GM18907 (cell line): ENCODE measurements at regions not wholly inside any gene's neighbourhood (a gene's known extent, or its start where the extent isn't known, plus 50 kb on each side); places are given as distances from the start of the nearest gene placed in this dataset.
"Not testable (repeated sequence)": the region's sequence is repeated elsewhere in the genome, so short reads cannot be mapped to it uniquely, and the experiment has no call there.

Source experiments
- ATAC-seq: cut with Tn5 transposase; IDR thresholded peaks from one replicate; pipeline ENCODE4 v1.9.1; 2021; ENCODE audit warnings: mild to moderate bottlenecking, moderate library complexity; ENCODE audit not compliant: unreplicated experiment

DNA sequence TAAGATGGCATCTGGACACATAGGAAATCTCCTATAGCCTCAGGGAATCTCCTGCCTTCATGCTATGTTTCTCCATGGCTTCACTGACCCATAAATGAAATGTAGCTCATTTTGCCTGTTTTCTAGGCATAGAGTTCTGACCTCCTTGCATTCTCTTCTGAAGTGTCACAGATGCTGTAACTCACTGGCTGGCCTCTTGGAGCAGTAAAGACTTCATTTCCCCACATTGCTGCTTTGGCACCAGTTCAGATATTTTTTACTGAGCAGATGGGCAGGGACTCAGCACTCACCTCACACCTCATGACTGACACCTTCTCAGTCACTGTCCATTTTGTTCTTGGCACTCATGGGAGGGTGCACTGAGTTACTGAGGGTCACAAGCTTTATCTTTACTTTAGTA is 286.7 kb upstream of the TGFBR2 start:
- ATAC-seq: peak; percentile 81

DNA sequence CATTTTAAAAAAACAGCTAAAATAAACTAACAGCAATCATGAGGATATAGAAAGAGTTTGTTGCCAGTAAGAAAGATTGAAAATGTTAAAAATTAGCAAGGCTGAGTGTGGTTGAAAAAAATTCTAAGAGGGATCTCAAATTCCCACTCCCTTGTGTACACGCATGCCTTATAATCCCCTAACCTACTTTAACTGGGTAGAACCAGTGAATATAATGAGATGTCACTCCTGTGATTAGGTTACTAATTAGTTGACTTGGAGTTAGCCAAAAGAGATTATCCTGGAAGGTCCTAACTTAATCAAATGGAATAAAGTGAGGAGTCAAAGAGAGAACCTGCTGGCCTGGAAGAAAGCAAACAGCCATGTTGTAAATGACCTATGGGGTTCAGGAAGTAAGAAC is 286.0 kb upstream of the TGFBR2 start:
- no peak for ATAC-seq

- ATAC-seq: no peak
Measured at GRCh38 chr3:30321065-30321464, 285.3 kb upstream of the TGFBR2 start.

- not testable (repeated sequence) for ATAC-seq
Measured at GRCh38 chr3:30323649-30324048, 282.8 kb upstream of the TGFBR2 start.

GRCh38 chr3:30324587-30324986 is 281.8 kb upstream of the TGFBR2 start:
- no peak for ATAC-seq

GRCh38 chr3:30327976-30328375 is 278.4 kb upstream of the TGFBR2 start:
- ATAC-seq: not testable (repeated sequence)

DNA sequence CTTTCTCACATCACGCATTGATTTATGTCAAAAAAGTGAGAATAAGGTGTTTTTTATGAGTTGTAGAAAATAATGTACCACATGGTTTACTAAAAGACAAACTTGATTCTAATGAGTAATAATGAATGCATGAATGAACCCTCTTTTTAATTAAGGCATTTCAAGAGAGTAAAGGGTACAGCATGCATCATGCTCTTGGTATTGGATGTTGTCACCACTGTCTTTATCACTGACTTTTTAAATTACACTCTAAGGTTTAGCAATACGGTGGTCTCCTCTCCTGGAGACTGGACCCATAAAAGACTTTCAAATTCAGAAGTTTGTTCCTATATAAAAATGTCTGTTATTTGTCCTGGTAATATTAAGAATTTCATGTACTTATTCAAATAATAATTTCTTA is 277.5 kb upstream of the TGFBR2 start:
- not testable (repeated sequence) for ATAC-seq

DNA sequence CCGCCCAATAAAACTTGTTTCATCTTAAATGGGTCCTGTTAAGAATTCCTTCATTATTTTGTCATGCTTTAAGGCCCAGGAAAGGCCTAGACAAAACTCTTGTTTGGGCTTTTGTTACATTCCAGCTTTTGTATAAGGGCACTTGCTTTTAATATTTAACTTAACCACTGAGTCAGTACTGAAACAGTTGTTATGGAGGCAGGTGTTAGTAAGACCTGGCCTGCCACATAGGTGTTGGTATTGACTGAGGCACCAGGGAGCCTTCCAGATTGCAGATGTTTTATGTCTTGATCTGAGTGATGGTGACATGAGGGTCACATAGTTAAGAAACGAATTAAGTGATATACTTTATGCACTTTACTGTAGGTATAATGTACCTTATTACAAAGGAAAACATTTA is 274.9 kb upstream of the TGFBR2 start:
- ATAC-seq: no peak

DNA sequence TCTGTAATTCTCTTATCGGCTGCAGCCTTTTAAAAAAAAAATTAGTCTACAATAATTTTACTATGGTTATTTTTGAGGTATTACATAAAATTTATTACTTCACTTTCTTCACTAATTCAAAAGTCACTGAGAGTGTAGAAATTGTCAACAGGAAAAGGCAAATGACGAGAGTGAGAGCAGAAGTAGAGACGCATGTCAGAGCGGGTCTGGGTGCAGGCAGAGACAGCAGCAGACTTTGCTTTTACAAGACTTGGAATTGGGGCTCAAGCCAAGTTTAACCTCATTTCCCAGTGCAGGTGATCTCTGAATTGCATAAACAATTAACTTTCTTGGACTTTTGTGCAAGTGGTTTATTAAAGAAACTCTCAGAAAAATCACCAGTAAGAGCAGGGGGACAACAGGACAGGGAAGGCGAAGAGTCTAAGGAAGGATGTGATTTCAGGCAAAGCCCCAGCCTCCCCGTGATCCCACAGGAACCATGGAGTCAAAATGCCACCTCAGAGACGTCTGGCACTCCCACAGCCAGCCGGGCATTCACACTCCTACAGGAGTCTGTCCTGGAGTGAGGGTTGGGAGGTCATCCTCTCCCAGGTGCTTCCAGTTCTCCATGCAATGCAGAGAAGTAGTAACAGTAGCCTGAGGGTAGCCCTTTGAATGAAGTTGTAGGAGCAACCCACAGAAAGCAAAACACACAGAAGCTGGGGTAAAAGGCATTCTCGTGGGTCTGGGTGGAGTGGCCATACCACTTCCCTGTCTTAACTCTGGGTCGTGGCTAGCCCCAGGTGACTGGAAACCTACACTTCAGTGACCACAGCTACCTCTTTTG is 274.0 kb upstream of the TGFBR2 start:
- ATAC-seq: no peak

GRCh38 chr3:30333143-30333542 is 273.3 kb upstream of the TGFBR2 start:
- ATAC-seq: no peak

GRCh38 chr3:30333903-30334302 is 272.5 kb upstream of the TGFBR2 start:
- ATAC-seq: no peak

- ATAC-seq: no peak
Measured at GRCh38 chr3:30340500-30340899, 265.9 kb upstream of the TGFBR2 start.

DNA sequence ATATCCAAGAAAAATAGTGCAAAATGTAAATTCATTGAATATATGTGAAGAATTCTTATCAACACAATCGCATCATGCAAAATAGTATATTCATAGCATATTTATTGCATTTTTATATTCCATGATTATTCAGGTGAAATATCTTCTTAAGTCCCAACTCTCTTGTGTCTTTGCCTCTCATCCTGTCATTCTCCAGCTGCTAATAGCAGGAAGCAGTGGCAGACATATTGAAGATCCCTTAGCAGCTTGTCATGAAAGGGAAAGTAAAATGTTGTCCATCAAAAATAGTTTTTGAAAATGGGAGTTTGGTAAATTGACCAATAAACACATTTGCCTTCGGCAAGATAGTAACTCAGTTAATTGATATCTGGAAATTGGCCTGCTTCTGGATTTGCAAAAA is 265.3 kb upstream of the TGFBR2 start:
- ATAC-seq: no peak

GRCh38 chr3:30341851-30342250 is 264.6 kb upstream of the TGFBR2 start:
- no peak for ATAC-seq

DNA sequence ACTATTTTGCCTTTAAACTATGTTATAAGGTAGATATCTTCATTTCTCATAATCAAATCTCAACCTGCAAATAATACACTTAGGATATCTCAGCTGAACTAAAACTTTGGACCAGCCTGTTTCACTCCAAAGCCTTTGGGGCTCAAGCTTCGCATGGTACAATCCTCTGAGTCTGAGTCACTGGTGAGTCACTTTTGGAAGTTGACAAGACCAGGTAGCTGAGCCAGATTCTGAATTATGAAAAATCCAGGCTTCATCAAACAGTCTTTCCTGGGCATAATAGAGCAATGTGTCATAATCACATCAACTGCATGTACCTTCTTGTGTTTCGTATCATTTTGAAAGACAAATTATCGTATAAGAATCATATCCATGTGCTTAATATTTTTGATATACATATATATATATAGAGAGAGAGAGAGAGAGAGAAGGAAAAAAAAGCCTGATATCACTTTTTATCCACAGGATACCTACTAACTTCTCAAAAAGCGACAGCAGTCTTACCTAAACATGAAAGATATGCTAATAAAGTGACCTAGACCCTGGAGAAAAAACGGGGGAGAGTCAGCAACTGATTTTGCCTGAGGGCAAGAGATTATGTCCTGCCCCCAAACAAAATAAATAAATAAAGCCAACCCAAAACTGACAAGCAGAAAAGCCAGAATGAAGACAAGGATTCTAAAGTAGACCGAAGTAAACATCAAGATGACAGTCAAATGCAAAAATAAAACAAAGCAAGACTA is 263.9 kb upstream of the TGFBR2 start:
- no peak for ATAC-seq

DNA sequence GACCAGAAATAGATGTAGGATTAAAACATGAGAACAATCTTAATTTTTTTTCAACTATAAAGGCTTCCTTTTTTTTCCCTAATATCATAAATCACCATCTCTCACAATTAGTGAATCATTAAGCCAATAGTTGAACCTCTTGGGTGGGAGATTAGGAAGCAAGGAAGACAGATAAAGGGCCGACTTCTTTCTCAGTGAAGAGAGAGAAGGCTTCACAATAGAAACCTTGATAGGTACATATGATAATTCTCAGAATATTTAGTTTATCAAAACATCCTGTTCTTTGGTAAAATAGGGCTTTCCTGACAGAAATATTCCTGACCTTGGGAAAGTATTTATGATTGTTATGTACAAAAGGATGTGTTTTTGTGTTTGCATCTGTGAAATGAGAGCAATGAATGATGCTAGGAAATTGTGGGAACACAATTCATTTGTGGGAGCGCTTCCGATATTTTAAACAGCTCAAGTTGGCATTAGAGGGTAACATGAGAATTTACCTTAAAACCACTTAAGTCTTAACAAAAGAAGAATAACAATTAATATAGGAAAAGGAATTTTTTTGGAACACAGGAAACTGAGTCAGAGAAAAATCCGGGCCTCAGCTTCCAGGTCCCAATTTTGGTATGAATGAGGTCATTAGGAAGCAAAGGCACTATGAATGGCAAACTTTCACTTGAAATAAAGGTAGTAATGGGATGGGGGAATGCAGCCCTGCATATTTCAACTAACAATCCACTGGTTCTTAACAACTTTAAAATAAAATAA is 263.2 kb upstream of the TGFBR2 start:
- no peak for ATAC-seq

- no peak for ATAC-seq
Measured at GRCh38 chr3:30343861-30344260, 262.5 kb upstream of the TGFBR2 start.

GRCh38 chr3:30344288-30344687 is 262.1 kb upstream of the TGFBR2 start:
- no peak for ATAC-seq

DNA sequence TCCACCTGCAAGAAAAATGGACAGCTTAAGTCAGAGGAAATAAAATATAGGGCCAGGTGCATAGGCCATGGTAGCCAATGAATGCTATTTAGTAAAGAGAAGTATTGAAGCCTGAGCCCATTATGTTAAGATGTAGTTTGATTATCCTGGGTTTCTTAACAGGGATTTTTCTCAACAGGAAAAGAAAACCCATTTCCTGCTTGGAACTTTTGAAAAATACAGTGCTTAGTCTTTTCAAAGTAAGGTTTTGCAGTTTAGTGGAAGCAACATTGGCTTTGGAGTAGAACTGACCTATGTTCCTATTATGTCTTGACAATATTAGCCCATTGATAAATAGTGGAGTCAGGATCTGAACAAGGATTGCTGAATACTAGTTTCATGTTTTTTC is 259.5 kb upstream of the TGFBR2 start:
- no peak for ATAC-seq

GRCh38 chr3:30347679-30348216 is 258.7 kb upstream of the TGFBR2 start:
- ATAC-seq: peak; percentile 92

GRCh38 chr3:30349507-30349906 is 256.9 kb upstream of the TGFBR2 start:
- no peak for ATAC-seq
